ENCODE measurements at regions not wholly inside any gene's neighbourhood (a gene's known extent, or its start where the extent isn't known, plus 50 kb on each side); places are given as distances from the start of the nearest gene placed in this dataset.
A peak's percentile ranks its signal among the peaks of the same experiment; 100 is the strongest.

DNA sequence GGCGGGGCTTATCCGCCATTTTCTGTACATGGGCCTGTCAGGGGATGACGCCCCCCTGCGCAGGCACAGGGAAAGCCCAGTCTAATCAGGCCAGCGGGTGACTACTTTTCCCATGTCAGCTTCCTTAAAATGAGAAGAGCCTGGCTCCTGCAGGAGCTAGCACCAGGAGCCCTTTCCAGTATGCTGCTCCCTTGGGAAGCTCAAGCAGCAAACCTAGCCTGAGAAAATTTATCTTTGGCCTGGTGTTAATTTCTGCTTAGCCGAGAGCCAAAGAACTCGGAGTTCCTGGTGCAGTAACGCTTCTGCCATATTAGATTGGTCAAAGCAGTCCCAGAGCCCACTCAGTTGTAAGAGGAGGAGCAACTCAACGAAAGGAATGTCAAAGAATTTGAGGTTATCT is 239.0 kb upstream of the PHYHIPL start:
- ATAC-seq = no peak
- intact Hi-C loops (cut with micrococcal nuclease) = no loop called here

DNA sequence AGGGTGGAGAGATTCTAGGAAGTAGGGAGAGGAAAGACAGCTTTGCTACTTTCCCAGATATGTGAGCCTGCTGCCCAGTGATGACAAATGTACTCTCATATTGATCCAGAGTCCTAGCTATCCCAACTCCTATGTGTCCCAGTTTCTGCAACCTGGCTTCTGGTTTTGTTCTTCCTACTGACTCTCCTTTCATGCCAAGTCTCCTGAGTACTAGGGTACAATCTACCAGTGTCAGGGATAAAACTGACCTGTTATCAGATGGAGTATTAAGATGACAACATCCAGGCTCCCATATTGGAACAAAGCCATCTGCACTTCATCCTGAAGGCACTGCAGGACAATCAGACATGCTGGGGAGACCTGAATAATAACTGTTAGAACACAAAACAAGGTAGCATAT is 233.7 kb upstream of the PHYHIPL start:
- H3K9ac ChIP-seq (ENCODE audit: low read length) = no peak overlapping the region
- H3K36me3 ChIP-seq (ENCODE audit: low read depth, low read length) = no peaks in the 10 kb centered on the region
- H3K4me1 ChIP-seq (ENCODE audit: insufficient read depth, low read length) = no peaks in the 10 kb centered on the region
- H3F3A ChIP-seq (ENCODE audit: low read length, unreplicated experiment) = no peaks in the 10 kb centered on the region
- CTCF ChIA-PET = no interaction called here
- no peak for TF ChIP-seq EZH2 (IDR thresholded peaks at IDR 0.05; ENCODE audit: low read length, unreplicated experiment)
- TF ChIP-seq, protein P1, sequence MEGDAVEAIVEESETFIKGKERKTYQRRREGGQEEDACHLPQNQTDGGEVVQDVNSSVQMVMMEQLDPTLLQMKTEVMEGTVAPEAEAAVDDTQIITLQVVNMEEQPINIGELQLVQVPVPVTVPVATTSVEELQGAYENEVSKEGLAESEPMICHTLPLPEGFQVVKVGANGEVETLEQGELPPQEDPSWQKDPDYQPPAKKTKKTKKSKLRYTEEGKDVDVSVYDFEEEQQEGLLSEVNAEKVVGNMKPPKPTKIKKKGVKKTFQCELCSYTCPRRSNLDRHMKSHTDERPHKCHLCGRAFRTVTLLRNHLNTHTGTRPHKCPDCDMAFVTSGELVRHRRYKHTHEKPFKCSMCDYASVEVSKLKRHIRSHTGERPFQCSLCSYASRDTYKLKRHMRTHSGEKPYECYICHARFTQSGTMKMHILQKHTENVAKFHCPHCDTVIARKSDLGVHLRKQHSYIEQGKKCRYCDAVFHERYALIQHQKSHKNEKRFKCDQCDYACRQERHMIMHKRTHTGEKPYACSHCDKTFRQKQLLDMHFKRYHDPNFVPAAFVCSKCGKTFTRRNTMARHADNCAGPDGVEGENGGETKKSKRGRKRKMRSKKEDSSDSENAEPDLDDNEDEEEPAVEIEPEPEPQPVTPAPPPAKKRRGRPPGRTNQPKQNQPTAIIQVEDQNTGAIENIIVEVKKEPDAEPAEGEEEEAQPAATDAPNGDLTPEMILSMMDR (conservative IDR thresholded peaks at IDR 0.05; ENCODE audit: low read depth, low read length) = no peak
- no peak for TF ChIP-seq EZH2phosphoT487 (IDR thresholded peaks at IDR 0.05; ENCODE audit: borderline replicate concordance, low read length)
- no peaks in the 10 kb centered on the region for H4K20me1 ChIP-seq (ENCODE audit: low read length)
- H3K9me3 ChIP-seq (ENCODE audit: low read length) = no peaks in the 10 kb centered on the region
- DNase-seq (no peak), ATAC-seq (no peak)
- H3K4me3 ChIP-seq (ENCODE audit: low read length) = no peak overlapping the region
- no peak overlapping the region for H3K27ac ChIP-seq (ENCODE audit: low read length)
- intact Hi-C loops (cut with micrococcal nuclease) = no loop called here
- no TSS peak for BruUV-seq (replicated peaks)
- H3K27me3 ChIP-seq (ENCODE audit: low read length) = no peaks in the 10 kb centered on the region
- H3K9me2 ChIP-seq (replicated peaks; ENCODE audit: low read length) = no peaks in the 10 kb centered on the region
- POLR2A ChIA-PET (ENCODE audit: unreplicated experiment) = no interaction called here
- no peaks in the 10 kb centered on the region for H3K79me2 ChIP-seq (ENCODE audit: low read length)
- H2AFZ ChIP-seq (ENCODE audit: low read length) = no peak overlapping the region
- no peak overlapping the region for H3K4me2 ChIP-seq (ENCODE audit: low read length)

More for the DNA sequence above, 239.0 kb upstream of the PHYHIPL start:
- no peaks in the 10 kb centered on the region for H3K9me3 ChIP-seq (ENCODE audit: low read length)
- no peak overlapping the region for H3K4me2 ChIP-seq (ENCODE audit: low read length)
- no peaks in the 10 kb centered on the region for H4K20me1 ChIP-seq (ENCODE audit: low read length)
- TF ChIP-seq EZH2 (IDR thresholded peaks at IDR 0.05; ENCODE audit: low read length, unreplicated experiment) (no peak), EZH2phosphoT487 (IDR thresholded peaks at IDR 0.05; ENCODE audit: borderline replicate concordance, low read length) (no peak)
- TF ChIP-seq, protein P1 (conservative IDR thresholded peaks at IDR 0.05; ENCODE audit: low read depth, low read length) = no peak
- DNase-seq = no peak
- H3K9me2 ChIP-seq (replicated peaks; ENCODE audit: low read length) = no peaks in the 10 kb centered on the region
- H3K9ac ChIP-seq (ENCODE audit: low read length) = no peak overlapping the region
- ChIA-PET CTCF (no interaction called here), POLR2A (ENCODE audit: unreplicated experiment) (no interaction called here)
- H3K27me3 ChIP-seq (ENCODE audit: low read length) = no peaks in the 10 kb centered on the region
- H3K79me2 ChIP-seq (ENCODE audit: low read length) = no peaks in the 10 kb centered on the region
- no peak overlapping the region for H2AFZ ChIP-seq (ENCODE audit: low read length)
- no peaks in the 10 kb centered on the region for H3K36me3 ChIP-seq (ENCODE audit: low read depth, low read length)
- no TSS peak for BruUV-seq (replicated peaks)
- H3K4me3 ChIP-seq (ENCODE audit: low read length) = no peak overlapping the region
- no peak overlapping the region for H3K27ac ChIP-seq (ENCODE audit: low read length)
- no peaks in the 10 kb centered on the region for H3K4me1 ChIP-seq (ENCODE audit: insufficient read depth, low read length)
- no peaks in the 10 kb centered on the region for H3F3A ChIP-seq (ENCODE audit: low read length, unreplicated experiment)

GRCh38 chr10:58943256-58943890 is 233.1 kb upstream of the PHYHIPL start:
- POLR2A ChIA-PET (ENCODE audit: unreplicated experiment) = no interaction called here
- Histone ChIP-seq H3K27me3 (ENCODE audit: low read length) (no peaks in the 10 kb centered on the region), H3K4me3 (ENCODE audit: low read length) (no peak overlapping the region), H3K9me3 (ENCODE audit: low read length) (no peaks in the 10 kb centered on the region), H4K20me1 (ENCODE audit: low read length) (no peaks in the 10 kb centered on the region), H3K4me1 (ENCODE audit: insufficient read depth, low read length) (no peaks in the 10 kb centered on the region), H3K9ac (ENCODE audit: low read length) (no peak overlapping the region), H3F3A (ENCODE audit: low read length, unreplicated experiment) (no peaks in the 10 kb centered on the region), H3K79me2 (ENCODE audit: low read length) (no peaks in the 10 kb centered on the region), H3K9me2 (replicated peaks; ENCODE audit: low read length) (no peaks in the 10 kb centered on the region), H2AFZ (ENCODE audit: low read length) (no peak overlapping the region), H3K36me3 (ENCODE audit: low read depth, low read length) (no peaks in the 10 kb centered on the region), H3K4me2 (ENCODE audit: low read length) (no peak overlapping the region), H3K27ac (ENCODE audit: low read length) (no peak overlapping the region)
- intact Hi-C loops (cut with micrococcal nuclease) = no loop called here
- TF ChIP-seq, protein P1 (conservative IDR thresholded peaks at IDR 0.05; ENCODE audit: low read depth, low read length) = no peak
- TF ChIP-seq EZH2phosphoT487 (IDR thresholded peaks at IDR 0.05; ENCODE audit: borderline replicate concordance, low read length) = no peak
- TF ChIP-seq EZH2 (IDR thresholded peaks at IDR 0.05; ENCODE audit: low read length, unreplicated experiment) = no peak
- DNase-seq (peak; percentile 48), ATAC-seq (no peak)
- CTCF ChIA-PET = no interaction called here
- no TSS peak for BruUV-seq (replicated peaks)

Measured in PC-3 (cell line).